ENCODE measurements at regions not wholly inside any gene's neighbourhood (a gene's known extent, or its start where the extent isn't known, plus 50 kb on each side); places are given as distances from the start of the nearest gene placed in this dataset.

DNA sequence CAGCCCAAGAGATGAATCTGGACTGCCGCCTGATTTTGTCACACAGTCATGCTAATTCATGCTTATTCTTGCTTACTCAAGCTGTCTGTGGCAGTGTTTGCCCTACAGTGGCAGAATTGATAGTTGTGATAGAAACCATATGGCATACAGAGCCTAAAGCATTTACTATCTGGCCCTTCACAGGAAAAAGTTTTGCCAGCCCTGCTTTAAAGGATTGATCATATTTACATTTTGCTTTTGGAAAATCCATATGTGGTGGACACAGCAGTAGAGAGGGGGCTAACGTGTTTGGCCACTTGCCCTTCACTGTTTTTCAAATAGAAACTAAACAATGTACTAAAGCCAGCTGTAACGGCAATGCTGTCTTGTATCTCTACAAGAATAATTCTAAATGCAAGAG lies 974.0 kb upstream of the GHITM start:
- no peak for TF ChIP-seq CTCF (conservative IDR thresholded peaks at IDR 0.05)
- no peak for TF ChIP-seq ZFX (IDR thresholded peaks at IDR 0.05)

Data from C4-2B (cell line).